ENCODE measurements at regions not wholly inside any gene's neighbourhood (a gene's known extent, or its start where the extent isn't known, plus 50 kb on each side); places are given as distances from the start of the nearest gene placed in this dataset.

- Histone ChIP-seq H3K4me3 (ENCODE audit: low read length) (no peak overlapping the region), H3K27ac (ENCODE audit: low read length) (no peak overlapping the region)
These were observed 295.3 kb upstream of the CTSO start for GRCh38 chr4:156248917-156249316.

GRCh38 chr4:156247470-156247869 lies 293.8 kb upstream of the CTSO start:
- Histone ChIP-seq H3K36me3 (ENCODE audit: insufficient read depth, low read depth, low read length) (no peaks in the 10 kb centered on the region), H3K27ac (ENCODE audit: low read length) (no peak overlapping the region), H3K9me3 (ENCODE audit: insufficient read depth, low read depth, low read length) (no peaks in the 10 kb centered on the region), H3K27me3 (ENCODE audit: insufficient read depth, low read length) (no peaks in the 10 kb centered on the region), H3K9ac (ENCODE audit: low read depth, low read length) (no peak overlapping the region), H3K4me3 (ENCODE audit: low read length) (no peak overlapping the region), H3K4me1 (ENCODE audit: insufficient read depth, low read length) (no peaks in the 10 kb centered on the region)

More at GRCh38 chr4:156248917-156249316, 295.3 kb upstream of the CTSO start:
- Histone ChIP-seq H3K27me3 (ENCODE audit: insufficient read depth, low read length) (no peaks in the 10 kb centered on the region), H3K4me1 (ENCODE audit: insufficient read depth, low read length) (no peaks in the 10 kb centered on the region), H3K36me3 (ENCODE audit: insufficient read depth, low read depth, low read length) (no peaks in the 10 kb centered on the region), H3K9ac (ENCODE audit: low read depth, low read length) (no peak overlapping the region), H3K9me3 (ENCODE audit: insufficient read depth, low read depth, low read length) (no peaks in the 10 kb centered on the region)

DNA sequence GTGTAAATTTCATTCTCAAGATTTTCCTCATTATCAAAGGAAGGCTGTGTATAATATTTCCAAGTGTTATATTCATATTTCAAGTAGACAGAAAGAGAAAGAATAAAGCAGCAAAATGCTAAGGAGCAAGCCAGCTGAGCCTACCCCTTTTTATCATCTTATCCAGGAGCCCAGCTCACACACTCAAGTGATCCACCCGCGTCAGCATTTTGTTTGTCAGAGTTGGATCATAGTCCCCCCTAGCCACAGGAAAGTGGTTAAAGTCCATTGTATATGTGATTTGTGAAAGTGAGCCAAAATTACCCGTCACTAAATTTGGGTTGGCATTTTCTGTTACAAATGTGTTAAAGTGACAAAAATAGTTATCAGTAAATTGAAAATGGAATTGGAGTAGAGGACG lies 289.3 kb upstream of the CTSO start:
- H3K9ac ChIP-seq (ENCODE audit: low read depth, low read length), result no peak overlapping the region
- no peaks in the 10 kb centered on the region for H3K36me3 ChIP-seq (ENCODE audit: insufficient read depth, low read depth, low read length)
- H3K9me3 ChIP-seq (ENCODE audit: insufficient read depth, low read depth, low read length), result no peaks in the 10 kb centered on the region
- no peaks in the 10 kb centered on the region for H3K27me3 ChIP-seq (ENCODE audit: insufficient read depth, low read length)
- no peaks in the 10 kb centered on the region for H3K4me1 ChIP-seq (ENCODE audit: insufficient read depth, low read length)
- no peak overlapping the region for H3K27ac ChIP-seq (ENCODE audit: low read length)
- H3K4me3 ChIP-seq (ENCODE audit: low read length), result no peak overlapping the region

GRCh38 chr4:156242390-156242789 lies 288.7 kb upstream of the CTSO start:
- Histone ChIP-seq H3K9ac (ENCODE audit: low read depth, low read length) (no peak overlapping the region), H3K9me3 (ENCODE audit: insufficient read depth, low read depth, low read length) (no peaks in the 10 kb centered on the region), H3K4me1 (ENCODE audit: insufficient read depth, low read length) (no peaks in the 10 kb centered on the region), H3K27me3 (ENCODE audit: insufficient read depth, low read length) (no peaks in the 10 kb centered on the region), H3K27ac (ENCODE audit: low read length) (no peak overlapping the region), H3K36me3 (ENCODE audit: insufficient read depth, low read depth, low read length) (no peaks in the 10 kb centered on the region), H3K4me3 (ENCODE audit: low read length) (no peak overlapping the region)

DNA sequence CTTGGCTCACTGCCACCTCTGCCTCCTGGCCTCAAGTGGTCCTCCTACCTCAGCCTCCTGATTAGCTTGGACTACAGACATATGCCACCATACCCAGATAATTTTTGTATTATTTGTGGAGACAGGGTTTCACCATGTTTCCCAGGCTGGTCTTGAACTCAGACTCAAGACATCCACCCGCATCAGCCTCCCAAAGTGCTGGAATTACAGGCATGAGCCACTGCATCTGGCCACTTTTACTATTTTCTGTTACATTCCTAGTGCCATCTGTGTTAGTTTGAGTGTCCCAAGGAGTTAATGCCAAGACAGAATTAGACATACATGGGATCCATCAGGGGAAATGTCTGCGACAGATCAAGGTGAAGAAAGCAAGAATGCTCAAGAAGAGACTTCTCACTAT lies 288.2 kb upstream of the CTSO start:
- Histone ChIP-seq H3K4me3 (ENCODE audit: low read length) (no peak overlapping the region), H3K9ac (ENCODE audit: low read depth, low read length) (no peak overlapping the region)

DNA sequence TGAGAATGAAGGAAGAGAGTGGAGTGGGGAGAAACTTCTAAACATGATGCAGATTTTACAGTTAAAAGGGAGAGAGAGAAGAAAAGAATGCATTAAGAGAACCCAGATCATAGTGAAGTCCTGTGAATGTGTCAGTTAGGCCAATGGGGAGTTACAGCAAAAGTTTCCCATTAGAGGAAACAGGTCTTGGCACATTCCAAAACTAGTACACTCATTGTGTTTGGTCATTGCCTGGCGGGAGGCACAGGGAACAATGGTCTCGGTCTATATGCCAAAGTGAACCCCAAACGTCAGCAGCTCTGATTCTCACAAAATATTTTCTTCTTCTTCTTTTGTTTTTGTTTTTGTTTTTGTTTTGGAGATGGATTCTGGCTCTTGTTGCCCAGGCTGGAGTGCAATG lies 284.5 kb upstream of the CTSO start:
- Histone ChIP-seq H3K9ac (ENCODE audit: low read depth, low read length) (no peak overlapping the region), H3K4me1 (ENCODE audit: insufficient read depth, low read length) (no peaks in the 10 kb centered on the region), H3K36me3 (ENCODE audit: insufficient read depth, low read depth, low read length) (no peaks in the 10 kb centered on the region), H3K27ac (ENCODE audit: low read length) (no peak overlapping the region), H3K9me3 (ENCODE audit: insufficient read depth, low read depth, low read length) (no peaks in the 10 kb centered on the region), H3K27me3 (ENCODE audit: insufficient read depth, low read length) (no peaks in the 10 kb centered on the region), H3K4me3 (ENCODE audit: low read length) (no peak overlapping the region; the same call in 1 of the 2 replicates)

More for the DNA sequence above, 288.2 kb upstream of the CTSO start:
- H3K27ac ChIP-seq (ENCODE audit: low read length), result no peak overlapping the region
- no peaks in the 10 kb centered on the region for H3K9me3 ChIP-seq (ENCODE audit: insufficient read depth, low read depth, low read length)
- no peaks in the 10 kb centered on the region for H3K36me3 ChIP-seq (ENCODE audit: insufficient read depth, low read depth, low read length)
- no peaks in the 10 kb centered on the region for H3K27me3 ChIP-seq (ENCODE audit: insufficient read depth, low read length)
- no peaks in the 10 kb centered on the region for H3K4me1 ChIP-seq (ENCODE audit: insufficient read depth, low read length)

DNA sequence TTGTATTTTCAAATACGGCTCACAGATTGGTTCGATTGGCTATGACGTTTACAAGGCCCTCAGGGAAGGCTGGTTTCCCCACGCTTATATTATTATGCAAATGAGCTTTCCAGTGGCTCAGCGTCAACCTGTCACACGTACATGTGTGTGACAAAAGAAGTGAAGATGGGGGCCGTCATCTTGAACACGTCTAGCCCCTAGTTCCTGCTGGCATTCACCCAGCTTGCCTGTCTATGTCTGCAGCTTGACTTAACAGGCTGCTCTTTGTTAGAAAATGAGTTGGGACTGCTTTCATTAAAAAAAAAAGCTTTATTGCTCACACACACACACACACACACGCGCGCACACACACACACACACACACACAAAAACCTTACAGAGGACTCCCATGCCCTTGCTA lies 283.6 kb upstream of the CTSO start:
- no peak overlapping the region for H3K9ac ChIP-seq (ENCODE audit: low read depth, low read length)
- H3K4me1 ChIP-seq (ENCODE audit: insufficient read depth, low read length), result no peaks in the 10 kb centered on the region
- H3K27me3 ChIP-seq (ENCODE audit: insufficient read depth, low read length), result no peaks in the 10 kb centered on the region
- no peak overlapping the region for H3K4me3 ChIP-seq (ENCODE audit: low read length)
- no peak overlapping the region for H3K27ac ChIP-seq (ENCODE audit: low read length)
- no peaks in the 10 kb centered on the region for H3K9me3 ChIP-seq (ENCODE audit: insufficient read depth, low read depth, low read length)
- H3K36me3 ChIP-seq (ENCODE audit: insufficient read depth, low read depth, low read length), result no peaks in the 10 kb centered on the region

DNA sequence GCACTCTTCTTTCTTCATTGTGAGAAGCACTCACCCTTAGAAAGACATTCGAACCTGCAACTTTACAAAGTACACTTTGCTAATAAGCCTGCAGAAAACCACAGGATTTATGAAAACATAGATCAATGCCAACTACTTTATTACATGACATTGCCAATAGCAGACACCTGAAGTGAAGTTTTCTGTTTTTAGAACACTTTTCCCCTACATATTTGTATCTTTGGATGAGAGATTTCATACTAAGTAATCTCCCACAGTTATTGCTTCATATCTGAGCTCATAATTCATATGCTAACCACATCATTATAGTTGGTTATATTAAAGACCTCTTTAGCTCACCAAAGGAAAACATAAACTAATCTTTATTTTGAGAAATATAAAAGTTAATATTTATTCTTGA lies 276.5 kb upstream of the CTSO start:
- no peak overlapping the region for H3K27ac ChIP-seq (ENCODE audit: low read length)
- no peaks in the 10 kb centered on the region for H3K4me1 ChIP-seq (ENCODE audit: insufficient read depth, low read length)
- no peaks in the 10 kb centered on the region for H3K27me3 ChIP-seq (ENCODE audit: insufficient read depth, low read length)
- H3K4me3 ChIP-seq (ENCODE audit: low read length), result no peak overlapping the region
- H3K9ac ChIP-seq (ENCODE audit: low read depth, low read length), result no peak overlapping the region
- H3K9me3 ChIP-seq (ENCODE audit: insufficient read depth, low read depth, low read length), result no peaks in the 10 kb centered on the region
- no peaks in the 10 kb centered on the region for H3K36me3 ChIP-seq (ENCODE audit: insufficient read depth, low read depth, low read length)

DNA sequence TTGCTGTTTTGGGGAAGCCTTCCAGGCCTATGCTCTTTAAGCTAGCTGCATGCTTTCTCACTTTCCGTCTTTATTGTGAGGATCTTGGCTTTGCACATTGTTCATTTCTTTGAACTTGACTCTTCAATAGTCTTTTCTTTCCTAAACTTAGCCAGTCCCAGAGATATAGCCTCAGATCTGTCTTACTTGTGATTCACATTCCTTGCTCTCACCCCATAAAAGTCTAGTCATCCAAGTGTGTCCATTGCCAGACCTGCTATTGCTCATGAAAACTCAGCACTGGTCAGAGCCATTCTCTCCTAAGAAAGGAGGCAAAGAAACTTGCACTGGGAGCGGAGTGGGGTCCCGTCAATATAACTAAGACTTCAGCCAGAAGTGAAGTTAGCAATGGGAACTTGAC lies 275.0 kb upstream of the CTSO start:
- Histone ChIP-seq H3K27me3 (ENCODE audit: insufficient read depth, low read length) (no peaks in the 10 kb centered on the region), H3K36me3 (ENCODE audit: insufficient read depth, low read depth, low read length) (no peaks in the 10 kb centered on the region), H3K4me3 (ENCODE audit: low read length) (no peak overlapping the region), H3K9me3 (ENCODE audit: insufficient read depth, low read depth, low read length) (no peaks in the 10 kb centered on the region), H3K9ac (ENCODE audit: low read depth, low read length) (no peak overlapping the region), H3K4me1 (ENCODE audit: insufficient read depth, low read length) (no peaks in the 10 kb centered on the region), H3K27ac (ENCODE audit: low read length) (no peak overlapping the region)

GRCh38 chr4:156227321-156227720 lies 273.7 kb upstream of the CTSO start:
- H3K36me3 ChIP-seq (ENCODE audit: insufficient read depth, low read depth, low read length), result no peaks in the 10 kb centered on the region
- no peak overlapping the region for H3K9ac ChIP-seq (ENCODE audit: low read depth, low read length)
- H3K27me3 ChIP-seq (ENCODE audit: insufficient read depth, low read length), result no peaks in the 10 kb centered on the region
- no peaks in the 10 kb centered on the region for H3K9me3 ChIP-seq (ENCODE audit: insufficient read depth, low read depth, low read length)
- H3K4me1 ChIP-seq (ENCODE audit: insufficient read depth, low read length), result no peaks in the 10 kb centered on the region
- H3K27ac ChIP-seq (ENCODE audit: low read length), result no peak overlapping the region
- no peak overlapping the region for H3K4me3 ChIP-seq (ENCODE audit: low read length)

- Histone ChIP-seq H3K4me1 (ENCODE audit: insufficient read depth, low read length) (no peaks in the 10 kb centered on the region), H3K9ac (ENCODE audit: low read depth, low read length) (no peak overlapping the region), H3K4me3 (ENCODE audit: low read length) (no peak overlapping the region), H3K36me3 (ENCODE audit: insufficient read depth, low read depth, low read length) (no peaks in the 10 kb centered on the region), H3K27ac (ENCODE audit: low read length) (no peak overlapping the region), H3K9me3 (ENCODE audit: insufficient read depth, low read depth, low read length) (peaks cover 7% of the 10 kb centered on the region), H3K27me3 (ENCODE audit: insufficient read depth, low read length) (no peaks in the 10 kb centered on the region)
These were observed 270.3 kb upstream of the CTSO start for GRCh38 chr4:156223985-156224384.

DNA sequence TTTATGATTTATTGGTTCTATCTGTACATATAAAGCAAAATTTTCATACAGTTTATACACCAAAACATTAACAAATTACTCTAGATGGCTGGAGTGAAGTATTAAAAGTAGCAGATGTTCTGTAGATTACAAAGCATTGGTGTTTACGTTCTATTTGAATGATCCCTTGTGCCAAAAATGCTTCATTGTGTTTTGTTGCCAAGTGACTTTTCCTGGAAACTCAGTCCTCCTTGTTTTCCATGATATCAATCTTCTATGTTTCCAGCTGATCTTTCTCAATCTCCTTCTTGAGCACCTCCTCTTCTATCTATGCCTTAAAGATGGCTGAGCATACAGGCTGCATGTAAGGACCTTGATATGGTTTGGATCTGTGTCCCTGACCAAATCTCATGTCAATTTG lies 263.6 kb upstream of the CTSO start:
- Histone ChIP-seq H3K9me3 (ENCODE audit: insufficient read depth, low read depth, low read length) (peaks cover 16% of the 10 kb centered on the region), H3K36me3 (ENCODE audit: insufficient read depth, low read depth, low read length) (no peaks in the 10 kb centered on the region), H3K27ac (ENCODE audit: low read length) (no peak overlapping the region), H3K9ac (ENCODE audit: low read depth, low read length) (no peak overlapping the region), H3K4me1 (ENCODE audit: insufficient read depth, low read length) (no peaks in the 10 kb centered on the region), H3K4me3 (ENCODE audit: low read length) (no peak overlapping the region), H3K27me3 (ENCODE audit: insufficient read depth, low read length) (no peaks in the 10 kb centered on the region)

DNA sequence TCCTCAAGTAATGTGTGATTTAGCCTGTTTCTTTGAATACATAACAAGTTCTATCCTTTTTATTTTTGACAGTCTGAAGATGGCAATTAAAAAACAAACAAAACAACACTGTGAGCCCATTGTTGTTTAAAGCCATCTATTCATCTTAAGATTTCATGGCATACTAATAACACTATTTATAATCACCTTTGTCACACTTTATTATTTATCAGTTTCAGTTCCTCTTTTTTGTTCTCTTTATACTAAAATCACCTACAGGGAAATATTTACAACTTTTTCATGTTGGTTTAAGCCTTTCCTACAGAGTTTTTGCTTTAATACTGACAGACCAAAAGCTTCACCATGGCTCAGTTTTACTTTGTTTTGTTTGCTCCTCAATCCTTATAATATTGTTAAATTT lies 247.4 kb upstream of the CTSO start:
- H3K27me3 ChIP-seq (ENCODE audit: insufficient read depth, low read length), result no peaks in the 10 kb centered on the region
- H3K27ac ChIP-seq (ENCODE audit: low read length), result no peak overlapping the region
- H3K4me3 ChIP-seq (ENCODE audit: low read length), result no peak overlapping the region
- H3K9me3 ChIP-seq (ENCODE audit: insufficient read depth, low read depth, low read length), result no peaks in the 10 kb centered on the region
- H3K36me3 ChIP-seq (ENCODE audit: insufficient read depth, low read depth, low read length), result no peaks in the 10 kb centered on the region
- H3K9ac ChIP-seq (ENCODE audit: low read depth, low read length), result no peak overlapping the region
- no peaks in the 10 kb centered on the region for H3K4me1 ChIP-seq (ENCODE audit: insufficient read depth, low read length)
